ENCODE measurements at regions not wholly inside any gene's neighbourhood (a gene's known extent, or its start where the extent isn't known, plus 50 kb on each side); places are given as distances from the start of the nearest gene placed in this dataset.

DNA sequence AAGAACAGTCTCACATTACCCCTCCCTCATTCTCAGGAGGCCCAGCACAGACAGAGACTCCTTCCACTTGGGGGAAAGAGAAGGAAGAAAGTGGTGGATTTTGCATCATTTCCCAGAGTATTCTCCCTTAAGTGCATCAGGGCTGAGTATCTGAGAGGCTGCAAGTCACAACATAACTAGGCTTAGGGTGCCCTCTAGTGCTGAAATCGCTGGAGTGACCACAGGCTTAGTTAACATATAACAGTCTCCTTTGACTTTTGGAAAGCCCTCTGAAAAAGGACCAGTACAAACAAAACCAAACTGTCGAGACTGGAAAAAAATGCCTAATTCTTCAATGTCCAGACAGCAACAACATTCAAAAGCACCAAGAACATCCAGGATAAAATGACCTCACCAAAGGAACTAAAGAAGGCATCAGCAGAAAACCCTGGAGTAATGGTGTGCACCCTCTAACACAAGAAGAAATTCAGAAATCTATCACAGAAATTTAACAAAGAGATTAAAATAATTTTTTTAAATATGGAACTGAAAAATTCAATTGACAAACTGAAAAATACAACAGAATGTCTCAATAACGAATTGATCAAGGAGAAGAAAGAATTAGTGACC lies 412.3 kb downstream of the RPS29 start:
- H3K27me3 Mint-ChIP-seq (ENCODE audit: insufficient read depth, low read depth): peaks cover 4% of the 10 kb centered on the region
- H3K27ac ChIP-seq: no peak overlapping the region
- H3K4me1 Mint-ChIP-seq: peaks cover 3% of the 10 kb centered on the region
- H3K27me3 ChIP-seq: no peaks in the 10 kb centered on the region
- H3F3A ChIP-seq (ENCODE audit: low read depth): no peaks in the 10 kb centered on the region
- peak; percentile 87 for DNase-seq (ENCODE audit: low spot score)
- TF ChIP-seq, protein P1, sequence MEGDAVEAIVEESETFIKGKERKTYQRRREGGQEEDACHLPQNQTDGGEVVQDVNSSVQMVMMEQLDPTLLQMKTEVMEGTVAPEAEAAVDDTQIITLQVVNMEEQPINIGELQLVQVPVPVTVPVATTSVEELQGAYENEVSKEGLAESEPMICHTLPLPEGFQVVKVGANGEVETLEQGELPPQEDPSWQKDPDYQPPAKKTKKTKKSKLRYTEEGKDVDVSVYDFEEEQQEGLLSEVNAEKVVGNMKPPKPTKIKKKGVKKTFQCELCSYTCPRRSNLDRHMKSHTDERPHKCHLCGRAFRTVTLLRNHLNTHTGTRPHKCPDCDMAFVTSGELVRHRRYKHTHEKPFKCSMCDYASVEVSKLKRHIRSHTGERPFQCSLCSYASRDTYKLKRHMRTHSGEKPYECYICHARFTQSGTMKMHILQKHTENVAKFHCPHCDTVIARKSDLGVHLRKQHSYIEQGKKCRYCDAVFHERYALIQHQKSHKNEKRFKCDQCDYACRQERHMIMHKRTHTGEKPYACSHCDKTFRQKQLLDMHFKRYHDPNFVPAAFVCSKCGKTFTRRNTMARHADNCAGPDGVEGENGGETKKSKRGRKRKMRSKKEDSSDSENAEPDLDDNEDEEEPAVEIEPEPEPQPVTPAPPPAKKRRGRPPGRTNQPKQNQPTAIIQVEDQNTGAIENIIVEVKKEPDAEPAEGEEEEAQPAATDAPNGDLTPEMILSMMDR (IDR thresholded peaks at IDR 0.05): peak; percentile 83
- TF ChIP-seq EZH2phosphoT487 (IDR thresholded peaks at IDR 0.05): no peak
- H3K4me1 ChIP-seq: no peaks in the 10 kb centered on the region
- no peak overlapping the region for H3K9ac ChIP-seq
- H3K36me3 Mint-ChIP-seq: peaks cover 4% of the 10 kb centered on the region
- no peaks in the 10 kb centered on the region for H3K36me3 ChIP-seq
- H4K20me1 ChIP-seq (ENCODE audit: low read depth): no peaks in the 10 kb centered on the region
- H2AFZ ChIP-seq (replicated peaks): no peak overlapping the region
- H3K4me3 ChIP-seq: no peak overlapping the region
- peaks cover 32% of the 10 kb centered on the region for H3K9me3 Mint-ChIP-seq
- no peak overlapping the region for H3K4me2 ChIP-seq
- no peaks in the 10 kb centered on the region for H3K79me2 ChIP-seq (ENCODE audit: low read depth)
- H3K27ac Mint-ChIP-seq: no peak overlapping the region
- H3K9me3 ChIP-seq (ENCODE audit: low read depth): no peaks in the 10 kb centered on the region
- H3K4me3 Mint-ChIP-seq: no peak overlapping the region

DNA sequence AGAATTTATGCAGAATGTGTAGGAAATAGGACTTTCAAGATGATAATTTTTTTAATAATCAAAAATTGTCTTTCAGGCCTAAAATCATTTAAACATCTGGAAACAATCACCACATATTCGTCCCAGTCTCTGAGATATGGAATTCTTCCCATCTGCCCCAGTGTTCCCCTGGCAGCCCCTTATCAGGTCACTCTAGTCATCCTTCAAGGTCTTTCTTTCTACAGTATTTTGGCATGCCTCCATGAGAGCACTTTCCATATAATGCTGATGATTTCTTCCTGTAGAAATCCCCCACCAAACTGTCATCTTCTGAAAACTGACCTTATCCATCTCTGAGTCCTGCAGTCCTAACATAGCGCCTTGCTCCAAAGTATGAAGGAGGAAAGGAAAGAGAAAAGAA lies 422.1 kb downstream of the RPS29 start:
- peaks cover 2% of the 10 kb centered on the region for H3K27me3 Mint-ChIP-seq (ENCODE audit: insufficient read depth, low read depth)
- Histone ChIP-seq H3K4me1 (no peaks in the 10 kb centered on the region), H4K20me1 (ENCODE audit: low read depth) (no peaks in the 10 kb centered on the region), H3K27me3 (no peaks in the 10 kb centered on the region), H3K36me3 (no peaks in the 10 kb centered on the region), H3K4me3 (no peak overlapping the region), H3K9me3 (ENCODE audit: low read depth) (no peaks in the 10 kb centered on the region), H3K9ac (no peak overlapping the region), H2AFZ (replicated peaks) (no peak overlapping the region), H3F3A (ENCODE audit: low read depth) (no peaks in the 10 kb centered on the region), H3K79me2 (ENCODE audit: low read depth) (no peaks in the 10 kb centered on the region), H3K27ac (no peak overlapping the region), H3K4me2 (no peak overlapping the region)
- no peak for DNase-seq (ENCODE audit: low spot score)
- H3K9me3 Mint-ChIP-seq: no peaks in the 10 kb centered on the region
- H3K4me1 Mint-ChIP-seq: no peaks in the 10 kb centered on the region
- no peak overlapping the region for H3K27ac Mint-ChIP-seq
- H3K36me3 Mint-ChIP-seq: no peaks in the 10 kb centered on the region
- TF ChIP-seq EZH2 (IDR thresholded peaks at IDR 0.05) (no peak), EZH2phosphoT487 (IDR thresholded peaks at IDR 0.05) (no peak)
- TF ChIP-seq, protein P1 (IDR thresholded peaks at IDR 0.05): no peak
- no peak overlapping the region for H3K4me3 Mint-ChIP-seq

DNA sequence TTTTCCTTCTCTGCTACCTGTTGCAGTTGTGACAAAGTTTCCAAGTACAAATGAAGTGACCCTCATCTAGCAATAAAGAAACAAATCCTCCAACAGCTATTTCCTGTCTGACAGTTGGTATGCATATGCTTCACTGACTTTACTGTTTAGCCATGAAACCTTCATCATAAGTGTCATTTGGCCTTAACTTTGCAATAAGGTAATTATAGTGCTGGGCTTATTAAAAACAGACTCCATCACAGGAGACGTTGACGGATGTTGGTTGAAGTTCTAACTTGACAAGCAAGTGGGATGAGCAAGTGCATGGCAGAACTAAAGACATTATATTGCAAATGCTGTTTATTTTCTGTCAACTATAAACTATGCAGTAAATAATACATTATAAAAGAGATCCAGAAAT lies 425.2 kb downstream of the RPS29 start:
- TF ChIP-seq, protein P1 (IDR thresholded peaks at IDR 0.05): no peak
- TF ChIP-seq EZH2phosphoT487 (IDR thresholded peaks at IDR 0.05) (no peak), EZH2 (IDR thresholded peaks at IDR 0.05) (no peak)
- Mint-ChIP-seq H3K27me3 (ENCODE audit: insufficient read depth, low read depth) (no peaks in the 10 kb centered on the region), H3K36me3 (no peaks in the 10 kb centered on the region), H3K9me3 (no peaks in the 10 kb centered on the region), H3K4me1 (no peaks in the 10 kb centered on the region), H3K27ac (no peak overlapping the region), H3K4me3 (no peak overlapping the region)
- no peaks in the 10 kb centered on the region for H3K27me3 ChIP-seq
- no peak overlapping the region for H3K9ac ChIP-seq
- no peak overlapping the region for H3K4me2 ChIP-seq
- H3K4me1 ChIP-seq: no peaks in the 10 kb centered on the region
- no peaks in the 10 kb centered on the region for H4K20me1 ChIP-seq (ENCODE audit: low read depth)
- H2AFZ ChIP-seq (replicated peaks): no peak overlapping the region
- no peaks in the 10 kb centered on the region for H3F3A ChIP-seq (ENCODE audit: low read depth)
- H3K4me3 ChIP-seq: no peak overlapping the region
- H3K79me2 ChIP-seq (ENCODE audit: low read depth): no peaks in the 10 kb centered on the region
- H3K36me3 ChIP-seq: no peaks in the 10 kb centered on the region
- H3K9me3 ChIP-seq (ENCODE audit: low read depth): no peaks in the 10 kb centered on the region
- H3K27ac ChIP-seq: no peak overlapping the region
- no peak for DNase-seq (ENCODE audit: low spot score)

All from neural progenitor cell (in vitro differentiated cells).